ENCODE measurements at regions not wholly inside any gene's neighbourhood (a gene's known extent, or its start where the extent isn't known, plus 50 kb on each side); places are given as distances from the start of the nearest gene placed in this dataset.

- no peak for DNase-seq
Observed at GRCh38 chr2:52918551-52918950, 849.1 kb upstream of the CHAC2 start.

GRCh38 chr2:52916981-52917380 is 850.6 kb upstream of the CHAC2 start:
- no peak for DNase-seq

GRCh38 chr2:52904355-52904891 is 863.2 kb upstream of the CHAC2 start:
- no peak for DNase-seq

- DNase-seq: no peak
Observed at GRCh38 chr2:52897511-52898044, 870.0 kb upstream of the CHAC2 start.

GRCh38 chr2:52895726-52896340 is 871.8 kb upstream of the CHAC2 start:
- no peak for DNase-seq

GRCh38 chr2:52886556-52886955 is 881.0 kb upstream of the CHAC2 start:
- DNase-seq: no peak

- no peak for DNase-seq
Observed at GRCh38 chr2:52884761-52885352, 882.7 kb upstream of the CHAC2 start.

- no peak for DNase-seq
Observed at GRCh38 chr2:52882974-52883373, 884.6 kb upstream of the CHAC2 start.

GRCh38 chr2:52881606-52882005 is 886.0 kb upstream of the CHAC2 start:
- no peak for DNase-seq

GRCh38 chr2:52880872-52881271 is 886.7 kb upstream of the CHAC2 start:
- DNase-seq: no peak

GRCh38 chr2:52879561-52879960 is 888.0 kb upstream of the CHAC2 start:
- no peak for DNase-seq

GRCh38 chr2:52877703-52878102 is 889.9 kb upstream of the CHAC2 start:
- DNase-seq: no peak

GRCh38 chr2:52874466-52875106 is 893.0 kb upstream of the CHAC2 start:
- DNase-seq: no peak

GRCh38 chr2:52862801-52863200 is 904.8 kb upstream of the CHAC2 start:
- DNase-seq: no peak

GRCh38 chr2:52861596-52861995 is 906.0 kb upstream of the CHAC2 start:
- no peak for DNase-seq

GRCh38 chr2:52859065-52859464 is 908.5 kb upstream of the CHAC2 start:
- no peak for DNase-seq

GRCh38 chr2:52857722-52858121 is 909.9 kb upstream of the CHAC2 start:
- DNase-seq: no peak

GRCh38 chr2:52852006-52852405 is 915.6 kb upstream of the CHAC2 start:
- DNase-seq: no peak

- DNase-seq: no peak
Observed at GRCh38 chr2:52844701-52845423, 922.7 kb upstream of the CHAC2 start.

- DNase-seq: no peak
Observed at GRCh38 chr2:52835909-52836308, 931.7 kb upstream of the CHAC2 start.

GRCh38 chr2:52831216-52831615 is 936.4 kb upstream of the CHAC2 start:
- DNase-seq: no peak

GRCh38 chr2:52828112-52828511 is 939.5 kb upstream of the CHAC2 start:
- no peak for DNase-seq

GRCh38 chr2:52821631-52822030 is 946.0 kb upstream of the CHAC2 start:
- DNase-seq: no peak

All from T1000 (cell line).